ENCODE measurements at regions not wholly inside any gene's neighbourhood (a gene's known extent, or its start where the extent isn't known, plus 50 kb on each side); places are given as distances from the start of the nearest gene placed in this dataset.

DNA sequence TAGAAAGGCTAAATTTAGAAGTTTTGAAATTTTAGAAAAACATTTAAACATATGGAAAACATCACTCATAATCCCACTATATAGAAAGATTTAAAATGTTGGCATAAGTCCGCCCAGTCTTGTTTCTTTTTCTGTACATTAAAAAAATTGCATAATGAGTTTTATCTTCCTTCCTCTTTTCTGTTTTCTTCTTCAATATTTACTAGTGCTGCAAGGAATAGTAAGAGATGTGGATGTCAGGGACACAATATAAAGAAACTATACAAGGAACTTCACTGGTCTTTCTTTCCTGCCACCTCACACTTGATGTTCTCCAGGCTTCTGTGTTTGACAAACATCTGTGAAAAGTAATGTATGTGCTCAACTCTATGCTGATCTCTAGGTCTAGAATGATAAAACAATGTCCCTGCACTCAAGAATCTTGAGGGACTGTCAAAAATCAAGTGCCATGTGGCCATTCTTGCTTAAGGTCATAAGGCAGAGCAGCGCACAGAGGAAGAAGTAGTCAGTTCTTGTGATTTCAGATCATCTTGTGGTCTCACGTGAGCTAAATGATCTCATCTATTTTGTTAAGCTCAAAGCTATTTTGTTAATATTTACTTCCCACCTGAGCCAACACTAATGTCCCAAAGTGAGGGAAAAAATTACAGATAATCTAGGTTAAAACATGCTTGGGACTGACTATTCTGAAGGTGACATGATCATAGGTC, 186.9 kb upstream of the OBI1 start:
- no peak for DNase-seq

DNA sequence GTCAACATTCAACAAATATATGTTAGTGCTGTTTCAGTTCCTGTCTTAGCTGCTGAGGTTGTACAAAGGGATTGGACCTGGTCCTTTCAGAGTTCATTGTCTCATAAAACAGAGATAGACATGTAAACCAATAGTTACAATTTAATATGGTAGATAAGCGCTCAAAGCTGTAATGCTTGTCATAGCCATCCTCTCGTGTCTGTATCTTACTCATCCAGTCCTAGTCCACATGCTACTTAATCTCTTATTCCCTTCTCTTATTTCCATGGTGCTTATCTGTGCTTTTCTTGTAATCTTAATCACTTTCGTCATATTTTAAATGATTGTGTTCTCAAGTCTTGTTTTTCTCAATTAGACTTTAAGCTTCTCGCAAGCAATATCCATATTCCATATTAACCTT, 185.2 kb upstream of the OBI1 start:
- no peak for DNase-seq

DNA sequence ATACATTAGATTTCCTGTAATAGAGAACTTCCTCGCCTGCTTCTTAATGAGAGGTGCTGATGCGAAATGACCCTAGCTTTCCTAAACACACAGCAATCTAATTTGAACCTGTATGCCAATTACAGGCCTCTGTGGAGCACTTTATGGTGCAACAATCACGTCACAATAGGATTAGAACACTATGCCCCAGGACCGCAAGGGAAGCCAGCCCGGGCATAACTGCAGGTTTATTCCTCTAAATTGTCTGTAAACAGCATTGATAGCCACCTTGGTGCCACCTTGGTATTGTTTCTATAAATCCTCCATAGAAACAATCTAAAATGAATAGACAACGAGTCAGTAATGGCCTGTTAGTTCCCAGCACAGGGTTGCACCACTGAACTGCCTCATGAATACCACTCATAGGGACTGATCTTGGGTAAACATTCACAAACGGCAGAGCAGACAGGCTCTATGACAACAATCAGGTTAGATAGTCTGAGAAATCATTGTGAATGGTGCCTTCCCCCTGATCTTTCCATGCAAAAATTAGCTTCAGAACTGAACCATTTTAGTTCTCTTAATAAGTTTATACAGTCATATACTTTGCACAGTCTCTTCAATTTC, 182.5 kb upstream of the OBI1 start:
- DNase-seq: no peak

DNA sequence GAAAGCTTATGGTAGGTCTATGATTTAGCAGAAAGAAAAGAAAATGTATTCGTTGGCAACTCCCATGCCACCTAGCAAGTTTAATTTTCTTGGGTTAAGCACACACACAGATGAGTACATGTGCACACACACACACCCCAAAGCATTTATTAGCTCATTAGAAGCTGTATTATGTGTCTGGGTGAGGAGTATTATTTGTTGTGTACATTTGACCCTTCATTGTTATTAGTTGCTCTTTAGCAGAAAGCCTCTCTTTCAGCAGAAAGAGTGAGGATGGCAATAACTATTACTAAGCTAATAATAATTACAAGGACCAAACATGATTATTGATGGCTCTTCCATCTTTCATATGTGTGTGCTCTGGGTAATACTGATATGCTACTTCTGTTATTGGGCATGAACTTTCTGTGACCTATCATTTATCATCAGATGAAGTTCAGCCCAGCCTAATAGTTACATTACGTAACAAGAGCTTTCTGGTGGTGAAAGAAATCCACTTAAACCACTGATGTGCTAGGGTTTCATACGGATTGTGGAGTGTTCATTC, 177.4 kb upstream of the OBI1 start:
- DNase-seq: no peak

DNA sequence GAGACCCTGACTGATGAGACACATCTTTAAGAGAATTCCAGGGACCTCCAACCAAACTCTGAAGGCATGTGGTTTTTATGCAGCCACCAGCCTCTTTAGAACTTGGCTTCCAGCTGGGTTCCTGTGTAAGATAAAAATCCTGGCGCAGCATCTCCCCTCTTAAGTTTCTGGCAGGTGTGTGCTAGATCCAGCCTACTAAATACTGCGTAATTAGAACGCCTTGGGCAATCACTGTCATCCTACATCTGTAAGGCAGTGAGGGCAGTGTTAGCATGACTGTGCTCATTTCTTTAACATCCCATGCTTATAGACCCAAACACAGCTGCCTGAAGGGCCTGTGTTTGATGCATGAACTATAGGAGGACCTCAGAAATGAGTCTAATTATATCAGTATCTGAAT, 173.5 kb upstream of the OBI1 start:
- DNase-seq: no peak

DNA sequence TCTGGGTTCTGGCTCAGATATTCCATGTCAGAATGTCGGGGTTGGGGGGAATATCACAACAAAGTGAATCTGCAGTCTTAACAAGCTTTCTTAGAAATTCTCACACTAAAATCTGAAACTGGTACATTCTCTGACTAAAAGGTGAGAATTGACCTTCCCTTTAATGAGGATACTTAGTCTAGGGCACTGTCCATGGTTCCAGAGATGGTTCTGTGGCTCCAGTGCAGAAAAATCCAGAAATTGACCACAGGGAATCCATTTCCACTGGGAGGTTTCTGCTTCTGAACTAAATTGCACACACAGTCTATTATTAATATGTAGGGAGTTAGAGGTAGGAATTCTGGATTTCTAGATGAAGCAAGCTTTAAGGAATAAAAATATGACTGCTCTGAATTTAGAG, 171.6 kb upstream of the OBI1 start:
- no peak for DNase-seq

DNA sequence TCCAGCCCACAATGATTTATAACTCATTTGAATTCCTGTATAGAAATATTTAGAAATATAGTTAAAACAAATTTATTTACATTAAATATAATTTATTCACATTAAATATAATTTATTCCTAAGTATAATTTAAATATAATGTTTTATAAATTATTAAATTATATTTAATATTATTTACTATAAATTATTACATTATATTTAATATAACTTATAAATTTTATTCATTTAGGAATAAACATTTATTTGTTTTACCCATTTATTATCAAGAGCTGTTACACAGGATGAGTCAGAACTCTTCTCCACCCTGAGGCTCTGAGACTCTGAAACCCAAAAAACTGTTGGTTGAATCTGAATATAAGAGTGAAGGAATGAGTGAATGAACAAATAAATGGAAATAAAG, 170.9 kb upstream of the OBI1 start:
- no peak for DNase-seq

DNA sequence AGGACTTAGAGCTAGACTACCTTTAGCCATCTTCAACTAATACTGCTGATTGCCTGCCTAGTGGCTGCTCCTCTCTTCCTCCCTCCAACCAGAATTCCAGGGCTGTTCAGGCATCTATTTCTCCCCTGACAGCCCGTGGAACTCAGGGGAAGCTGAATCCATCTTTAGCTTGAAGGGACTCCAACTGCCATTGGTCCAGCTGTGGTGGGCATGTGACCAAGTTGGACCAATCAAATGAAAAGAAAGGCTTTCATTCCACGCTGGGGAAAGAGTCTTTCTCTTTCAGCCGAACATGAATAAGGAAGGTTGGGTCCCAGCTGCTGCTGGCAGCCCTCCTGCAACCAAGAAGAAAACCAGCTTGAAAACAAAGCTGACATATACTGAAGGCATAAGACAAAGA, 168.5 kb upstream of the OBI1 start:
- DNase-seq: no peak

DNA sequence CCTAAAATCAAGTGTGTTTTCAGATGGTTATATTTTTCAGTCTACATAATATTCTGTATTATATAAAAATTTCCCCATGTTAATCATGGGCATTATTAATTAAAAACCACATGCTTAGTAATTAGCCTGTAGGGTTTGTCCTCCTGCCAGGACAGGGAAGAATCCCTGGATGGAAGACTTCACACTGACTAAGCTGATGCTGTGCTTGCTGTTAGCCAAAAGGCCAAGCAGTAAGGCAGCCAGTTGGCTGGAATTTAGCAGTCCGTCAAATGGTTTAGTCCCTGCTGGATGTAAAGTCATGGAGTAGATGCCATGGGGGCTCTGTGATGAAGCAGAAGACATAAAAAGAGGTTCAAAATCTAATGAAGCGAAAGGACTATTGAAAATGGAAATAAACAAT, 168.0 kb upstream of the OBI1 start:
- no peak for DNase-seq

DNA sequence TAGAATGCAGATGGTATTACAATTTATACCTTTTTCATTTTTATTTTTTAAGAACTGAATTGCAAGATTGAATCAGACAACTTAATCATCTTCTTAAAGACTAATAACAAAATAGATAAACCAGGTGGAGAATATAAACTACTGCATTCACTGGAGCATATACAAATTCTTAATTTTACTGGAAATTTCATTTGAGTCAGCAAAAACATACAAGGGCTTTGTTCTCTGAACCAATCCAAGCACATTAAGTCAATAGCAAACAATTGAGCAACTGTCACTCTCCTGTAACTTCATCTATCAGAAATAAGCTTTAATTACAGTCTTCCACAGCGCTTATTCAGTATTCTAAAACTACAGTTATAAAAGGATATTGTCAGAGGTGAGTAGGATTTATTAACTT, 167.4 kb upstream of the OBI1 start:
- DNase-seq: no peak

DNA sequence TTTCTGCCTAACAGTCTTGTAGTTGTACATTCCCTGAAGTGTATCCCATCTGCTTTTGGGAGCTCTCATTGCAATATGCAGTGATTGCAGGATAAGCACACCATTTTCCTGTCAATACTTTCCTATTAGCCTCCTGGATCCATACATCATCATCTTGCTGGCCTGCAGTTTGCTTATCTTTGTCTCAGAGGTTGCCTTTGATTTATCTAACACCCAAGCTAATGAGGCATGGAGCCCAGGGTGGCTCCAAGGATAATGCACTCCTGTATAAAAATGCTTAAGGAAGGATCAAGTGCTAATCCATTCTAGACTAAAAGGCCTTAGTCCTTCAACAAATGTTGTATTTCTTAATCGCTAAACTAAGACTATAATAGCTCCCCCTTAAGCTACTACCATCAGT, 161.6 kb upstream of the OBI1 start:
- no peak for DNase-seq

DNA sequence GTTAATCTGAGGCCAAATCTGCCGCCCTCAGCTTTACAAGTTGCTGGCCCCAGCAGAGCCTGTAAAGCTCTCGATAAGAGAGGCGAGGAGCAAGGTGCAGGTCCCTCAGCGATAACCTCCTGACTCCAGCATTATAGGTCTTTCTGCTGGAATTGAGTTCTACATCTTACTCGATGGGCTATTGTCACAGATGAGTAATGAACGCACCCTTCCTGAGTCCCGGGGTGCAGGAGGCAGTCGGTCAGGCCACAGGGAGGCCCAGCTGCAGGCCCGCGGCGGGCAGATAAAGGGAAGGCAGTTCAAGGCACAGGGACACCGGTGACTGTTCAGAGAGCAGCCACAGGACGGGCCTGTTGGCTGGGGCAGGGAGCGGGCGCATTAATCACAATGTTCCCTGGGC, 157.6 kb upstream of the OBI1 start:
- DNase-seq: no peak

DNA sequence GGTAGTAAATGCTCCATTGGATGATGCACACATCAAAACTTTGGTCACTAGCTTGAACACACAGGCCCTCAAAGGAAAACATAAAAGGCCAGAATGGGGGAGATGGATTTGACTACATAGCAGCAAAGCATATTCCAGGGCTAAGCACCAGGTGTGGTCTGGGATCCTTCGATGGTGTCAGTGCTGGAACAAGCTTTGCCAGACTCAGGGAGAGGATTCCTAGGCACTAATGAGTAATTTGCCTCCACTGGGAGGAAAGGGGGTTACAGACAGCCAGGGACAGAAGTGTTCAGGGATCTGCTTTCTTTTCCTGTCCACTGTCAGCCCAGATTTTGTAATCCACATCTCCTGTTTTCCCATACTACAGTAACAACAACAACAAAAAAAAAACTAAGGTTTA, 157.2 kb upstream of the OBI1 start:
- no peak for DNase-seq

DNA sequence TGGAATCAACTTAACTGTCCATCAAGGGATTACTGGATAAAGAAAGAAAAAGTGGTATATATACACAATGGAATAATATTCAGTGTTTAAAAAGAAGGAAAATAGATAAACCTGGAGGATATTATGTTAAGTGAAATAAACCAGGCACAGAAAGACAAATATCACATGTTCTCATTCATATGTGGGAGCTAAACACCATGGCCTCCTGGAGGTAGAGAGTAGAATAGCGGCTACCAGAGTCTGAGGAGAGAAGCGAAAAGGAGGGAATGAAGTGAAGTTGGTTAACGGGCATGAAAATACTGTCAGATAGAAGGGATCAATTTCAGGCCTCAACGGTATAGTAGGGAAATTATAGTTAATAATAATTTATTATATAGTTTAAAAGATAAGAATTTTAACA, 147.5 kb upstream of the OBI1 start:
- no peak for DNase-seq

DNA sequence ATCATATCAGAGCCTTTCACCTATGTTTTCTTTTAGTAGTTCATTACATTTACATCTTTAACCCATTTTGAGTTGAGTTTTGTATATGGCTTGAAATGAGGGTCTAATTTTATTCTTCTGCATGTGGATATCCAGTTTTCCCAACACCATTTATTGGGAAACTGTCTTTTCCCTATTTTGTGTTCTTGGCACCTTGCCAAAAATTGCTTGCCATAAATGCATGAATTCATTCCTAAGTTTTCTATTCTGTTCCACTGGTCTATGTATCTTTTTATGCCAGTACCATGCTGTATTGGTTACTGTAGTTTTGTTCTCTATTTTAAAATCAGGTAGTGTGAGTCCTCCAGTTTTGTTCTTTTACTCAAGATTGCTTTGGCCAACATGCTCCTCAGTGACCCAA, 144.0 kb upstream of the OBI1 start:
- no peak for DNase-seq

DNA sequence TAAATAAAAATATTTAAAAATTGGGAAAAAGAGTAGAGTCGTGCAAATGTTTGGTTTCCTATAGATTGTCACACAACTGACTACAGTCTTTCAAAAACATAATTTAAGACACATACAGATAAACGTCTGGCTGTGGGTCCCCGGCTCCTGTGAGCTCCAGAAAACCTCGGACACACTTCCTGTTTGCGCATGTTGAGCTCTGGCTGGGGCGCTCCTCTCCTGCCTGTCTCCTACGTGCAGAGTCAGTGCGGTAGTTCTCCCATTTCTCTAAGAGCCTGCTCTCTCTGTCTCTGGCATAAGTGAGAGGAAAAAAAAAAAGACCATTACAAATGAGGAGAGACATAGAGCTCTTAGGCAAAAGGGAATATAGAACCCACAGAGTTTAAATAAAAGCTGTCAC, 128.2 kb upstream of the OBI1 start:
- DNase-seq: no peak

DNA sequence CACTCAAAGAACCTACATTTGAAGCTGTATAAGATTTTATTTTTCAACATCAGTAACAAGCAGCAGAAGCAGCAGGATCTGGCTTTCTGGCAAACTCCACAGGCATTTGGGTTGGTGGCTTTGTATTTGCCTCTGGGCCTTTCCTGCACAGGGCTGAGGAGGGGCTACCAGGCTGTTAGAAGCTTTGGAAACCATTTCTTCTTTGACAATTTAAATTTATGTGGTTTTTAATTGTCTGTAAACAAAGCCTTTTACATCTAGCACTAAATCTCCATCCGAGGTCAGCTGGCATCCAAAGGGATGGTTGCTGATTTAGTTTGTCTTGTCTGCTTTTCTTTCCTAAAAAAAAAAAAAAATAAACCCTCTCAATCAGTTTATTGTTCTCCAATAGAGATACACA, 127.5 kb upstream of the OBI1 start:
- no peak for DNase-seq

DNA sequence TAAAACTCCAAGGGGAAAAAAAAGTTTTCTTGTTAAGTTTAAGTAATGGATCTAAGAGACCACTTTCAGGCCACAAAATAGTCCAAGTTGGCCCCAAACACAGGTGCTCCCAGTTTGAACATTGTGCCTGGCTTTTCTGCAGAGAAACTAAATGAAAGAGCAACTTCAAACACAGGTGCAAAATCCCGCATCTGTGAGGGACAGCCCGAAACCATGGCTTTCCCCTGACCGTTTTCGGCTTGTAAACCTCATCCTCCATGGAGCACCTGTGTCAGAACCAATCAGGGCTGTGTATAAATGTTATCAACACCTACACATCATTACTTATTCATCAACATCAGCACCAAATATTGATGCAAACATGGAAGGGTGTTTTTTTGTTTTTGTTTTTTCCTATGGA, 126.8 kb upstream of the OBI1 start:
- no peak for DNase-seq

DNA sequence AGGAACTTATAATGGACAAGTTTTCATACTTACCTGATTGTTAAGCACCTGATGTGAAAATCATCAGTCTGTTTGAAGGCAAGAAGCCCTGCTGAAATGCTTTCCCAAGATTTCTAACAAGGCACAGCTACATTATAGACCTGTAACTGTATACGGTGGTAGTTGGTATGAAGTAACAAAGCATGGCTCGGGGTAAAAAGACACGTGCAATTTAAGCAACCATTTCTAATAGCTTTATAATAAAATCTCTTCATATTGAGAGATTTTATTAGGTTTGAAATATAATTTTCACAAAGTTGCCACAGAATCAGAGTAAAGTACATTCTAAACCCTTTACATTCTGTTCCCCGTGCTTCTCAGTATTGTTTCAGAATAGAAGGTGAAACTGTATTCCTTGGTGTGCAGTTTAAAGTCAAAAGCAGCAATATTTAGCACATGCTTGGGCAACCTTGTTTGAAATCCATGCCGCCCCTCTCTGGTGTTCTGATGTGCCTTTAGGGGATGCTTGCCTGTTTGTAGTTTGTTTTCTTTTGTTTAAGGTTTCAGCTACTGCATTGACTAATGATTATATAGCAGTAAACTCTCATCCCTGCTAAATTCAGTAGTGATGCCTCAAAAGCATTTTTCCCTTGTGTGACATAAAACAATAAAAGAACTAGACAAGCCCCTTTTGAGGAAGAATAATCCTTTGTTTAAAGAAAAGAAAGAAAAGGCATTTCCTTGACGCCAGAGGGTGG, 125.2 kb upstream of the OBI1 start:
- DNase-seq: no peak

DNA sequence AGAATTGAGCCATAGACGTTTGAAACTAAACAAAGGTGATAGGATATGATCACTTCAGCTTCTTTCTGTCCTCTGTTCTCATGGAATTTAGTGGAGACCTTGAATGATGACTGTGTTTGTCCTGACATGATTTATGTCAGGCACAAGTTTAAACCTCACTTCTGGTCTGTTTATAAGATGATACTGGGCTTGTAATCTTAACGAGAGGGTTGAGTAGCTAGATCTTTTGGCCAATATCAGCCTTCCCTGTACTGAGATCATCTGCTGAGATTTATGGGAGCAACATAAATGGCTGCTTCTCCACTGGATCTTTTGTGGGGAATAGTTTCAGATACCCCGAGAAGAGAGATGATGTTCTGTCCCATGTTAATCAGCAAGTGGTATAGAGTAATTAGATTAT, 121.8 kb upstream of the OBI1 start:
- no peak for DNase-seq

DNA sequence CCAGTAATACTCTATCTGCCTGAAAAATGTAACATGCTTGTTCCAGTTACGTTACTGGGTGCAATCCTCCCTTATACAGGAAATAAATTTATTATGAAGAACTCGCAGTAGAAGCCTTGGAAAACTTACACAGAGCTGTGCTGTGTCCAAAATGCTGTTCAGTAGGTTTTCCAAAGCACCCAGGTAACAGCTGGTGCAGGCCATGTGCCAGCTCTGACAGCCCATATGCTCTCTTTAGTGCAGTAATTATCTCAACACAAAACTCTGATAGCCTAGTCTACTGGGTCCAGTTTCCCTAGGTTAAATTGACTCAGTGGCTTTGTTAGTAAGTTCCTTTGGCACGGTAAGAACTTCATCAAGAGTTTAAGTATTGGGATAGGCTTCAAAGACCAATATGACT, 120.7 kb upstream of the OBI1 start:
- no peak for DNase-seq

DNA sequence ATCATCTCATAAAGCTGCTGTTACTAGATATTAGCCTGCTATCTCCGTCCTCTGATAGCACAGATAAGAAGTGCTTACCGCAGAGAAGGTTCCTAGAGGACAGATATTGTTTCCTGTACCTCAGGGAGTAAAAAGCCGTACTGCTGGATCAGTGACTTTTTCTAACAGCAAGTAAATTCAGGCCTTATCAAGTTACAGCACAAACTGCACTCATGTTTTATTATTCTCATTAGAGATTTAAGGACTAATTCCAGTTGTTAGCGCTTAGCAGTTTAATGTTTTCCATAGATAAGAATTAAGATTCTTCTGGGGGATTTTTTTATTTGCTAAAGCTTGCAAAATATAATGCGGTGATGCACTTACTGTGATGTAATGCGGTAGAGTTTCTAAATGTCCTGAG, 119.0 kb upstream of the OBI1 start:
- no peak for DNase-seq

DNA sequence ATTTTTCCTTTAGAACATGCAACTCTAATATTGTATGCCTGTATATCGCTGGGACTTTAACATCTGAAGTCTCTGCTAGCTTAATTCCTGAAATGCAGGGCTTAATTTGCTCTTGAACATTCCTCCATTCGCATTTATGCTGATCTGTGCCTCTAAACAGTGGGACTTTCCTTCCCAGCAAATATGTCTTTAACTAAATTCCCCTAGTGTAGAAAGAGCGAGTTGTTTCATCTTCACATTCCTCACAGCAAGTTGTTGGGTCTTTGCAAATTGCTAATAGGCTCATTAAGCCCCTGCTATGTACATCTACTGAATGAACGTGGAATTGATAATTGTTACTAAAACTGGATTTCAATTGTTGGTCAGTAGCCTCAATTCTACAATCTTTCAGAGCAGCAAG, 118.4 kb upstream of the OBI1 start:
- DNase-seq: no peak

DNA sequence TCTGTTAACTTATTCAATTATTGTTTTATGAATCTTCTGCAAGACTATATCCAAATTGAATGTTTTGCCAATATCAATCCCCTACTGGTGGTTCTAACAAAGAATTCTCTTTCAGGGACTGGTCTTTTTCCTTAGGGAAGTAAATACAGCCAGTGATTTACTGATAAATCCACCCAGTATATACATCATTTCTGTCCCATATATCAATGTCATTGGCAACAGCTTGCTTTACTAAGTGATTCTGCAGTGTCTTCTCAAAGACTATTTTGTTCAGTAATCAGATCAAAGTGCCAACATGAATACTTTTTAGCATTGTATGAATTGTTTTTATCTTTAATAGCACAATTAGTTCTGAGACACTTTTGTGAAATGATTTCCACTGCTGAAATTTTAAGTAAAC, 114.0 kb upstream of the OBI1 start:
- no peak for DNase-seq

Data from stimulated activated naive CD4-positive, alpha-beta T cell treated with Interleukin-2 at 50 U/mL for 16 hours (primary cell).